ENCODE measurements at regions not wholly inside any gene's neighbourhood (a gene's known extent, or its start where the extent isn't known, plus 50 kb on each side); places are given as distances from the start of the nearest gene placed in this dataset.

GRCh38 chr9:118985851-118986250 lies 383.4 kb downstream of the BRINP1 start:
- no peak for TF ChIP-seq CTCF (IDR thresholded peaks at IDR 0.05)
- Histone ChIP-seq H3K9me3 (no peaks in the 10 kb centered on the region), H3K36me3 (no peaks in the 10 kb centered on the region), H3K27me3 (peaks cover 0 to 2% (median 0%) of the 10 kb centered on the region in 4 donors), H3K4me1 (no peaks in the 10 kb centered on the region), H3K4me3 (no peak overlapping the region), H3K27ac (no peak overlapping the region)
- 15 to 26% methylated on average over 1 of the region's 1 CpG for WGBS, 2 donors
- intact Hi-C loops (cut with DNase I) = no loop called here
- DNase-seq (no peak), FAIRE-seq (no peak), ATAC-seq (no peak)

GRCh38 chr9:118987167-118987566 lies 382.1 kb downstream of the BRINP1 start:
- intact Hi-C loops (cut with DNase I) = no loop called here
- DNase-seq = no peak
- Histone ChIP-seq H3K4me3 (no peak overlapping the region), H3K9me3 (no peaks in the 10 kb centered on the region), H3K36me3 (no peaks in the 10 kb centered on the region), H3K27ac (no peak overlapping the region), H3K4me1 (no peaks in the 10 kb centered on the region), H3K27me3 (peaks cover 0 to 2% (median 0%) of the 10 kb centered on the region in 4 donors)
- TF ChIP-seq CTCF (IDR thresholded peaks at IDR 0.05) = no peak
- no peak for ATAC-seq
- WGBS, 2 donors = 40 to 53% methylated on average over 4 of the region's 4 CpGs
- no peak for FAIRE-seq

- H3K27me3 ChIP-seq = peaks cover 0 to 2% (median 0%) of the 10 kb centered on the region in 4 donors
- H3K36me3 ChIP-seq = no peaks in the 10 kb centered on the region
- DNase-seq (no peak), FAIRE-seq (no peak), ATAC-seq (no peak)
- no peak overlapping the region for H3K27ac ChIP-seq
- WGBS, 2 donors = 51 to 76% methylated on average over 2 of the region's 2 CpGs
- no peaks in the 10 kb centered on the region for H3K9me3 ChIP-seq
- H3K4me3 ChIP-seq = no peak overlapping the region
- no peak for TF ChIP-seq CTCF (IDR thresholded peaks at IDR 0.05)
- intact Hi-C loops (cut with DNase I) = loop anchor here in 1 of 3 donors (10.0 kb wide), 1 partner anchor 56 kb away; no protein-coding TSS in a partner anchor
- H3K4me1 ChIP-seq = no peaks in the 10 kb centered on the region
Measured at GRCh38 chr9:118990949-118991348, 378.3 kb downstream of the BRINP1 start.

GRCh38 chr9:118991366-118992285 lies 377.6 kb downstream of the BRINP1 start:
- no peak for TF ChIP-seq CTCF (IDR thresholded peaks at IDR 0.05)
- FAIRE-seq (no peak), DNase-seq (no peak), ATAC-seq (no peak)
- WGBS, 2 donors = 49 to 68% methylated on average over 3 of the region's 3 CpGs
- intact Hi-C loops (cut with DNase I) = loop anchor here in 1 of 3 donors (10.0 kb wide), 1 partner anchor 57 kb away; no protein-coding TSS in a partner anchor
- H3K27me3 ChIP-seq = peaks cover 0 to 2% (median 0%) of the 10 kb centered on the region in 4 donors
- no peak overlapping the region for H3K4me3 ChIP-seq
- H3K4me1 ChIP-seq = no peaks in the 10 kb centered on the region
- H3K36me3 ChIP-seq = no peaks in the 10 kb centered on the region
- no peaks in the 10 kb centered on the region for H3K9me3 ChIP-seq
- no peak overlapping the region for H3K27ac ChIP-seq
